Hepatic stellate cell (primary cell): ENCODE measurements at regions not wholly inside any gene's neighbourhood (a gene's known extent, or its start where the extent isn't known, plus 50 kb on each side); places are given as distances from the start of the nearest gene placed in this dataset.

Experiments used
- DNase-seq: peaks from one replicate; pipeline ENCODE4 v3.0.0; 2011; ENCODE audit warnings: low spot score

DNA sequence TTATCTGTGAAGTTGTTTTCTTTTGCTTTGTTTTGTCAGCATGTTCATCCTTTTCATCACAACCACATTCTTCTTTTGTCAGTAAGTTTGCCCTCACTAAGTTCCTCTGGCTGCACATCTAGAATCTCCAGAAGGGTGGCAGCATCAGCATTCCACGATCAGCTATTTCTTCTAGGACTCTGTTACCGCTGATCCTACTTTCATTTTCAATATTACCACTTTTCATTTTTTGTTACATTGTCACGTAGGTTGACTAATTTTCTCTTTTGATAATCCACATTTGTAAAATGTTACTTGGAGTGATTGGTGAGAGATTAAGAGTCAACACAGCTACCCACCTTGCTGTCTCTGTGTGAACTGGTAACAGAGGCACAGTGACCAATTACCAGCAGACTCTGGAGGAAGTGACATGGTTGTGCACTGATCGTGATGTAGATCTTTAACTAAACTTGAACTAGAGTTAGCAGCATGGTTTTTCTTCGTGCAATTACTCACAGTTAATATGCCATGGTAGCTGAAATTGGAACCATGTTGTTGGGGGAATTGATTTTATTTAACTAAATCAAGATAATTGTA is 307.9 kb upstream of the SLC35B3 start:
- DNase-seq: no peak

DNA sequence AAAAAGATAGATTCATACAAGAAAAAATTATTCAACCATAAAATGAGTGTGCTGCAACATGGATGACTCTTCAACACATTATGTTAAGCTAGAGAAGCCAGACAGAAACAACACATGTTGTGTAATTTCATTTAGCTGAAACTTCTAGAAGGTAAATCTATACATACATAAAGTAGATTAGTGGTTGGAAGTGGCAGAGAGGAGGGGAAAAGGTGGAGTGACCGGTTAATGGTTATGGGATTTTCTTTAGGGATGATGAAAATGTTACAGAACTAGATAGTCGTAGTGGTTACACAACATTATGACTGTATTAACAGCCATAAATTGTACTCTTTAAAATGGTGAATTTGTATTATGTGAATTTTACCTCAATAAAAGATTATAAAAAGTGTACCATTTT is 304.1 kb upstream of the SLC35B3 start:
- DNase-seq: no peak

DNA sequence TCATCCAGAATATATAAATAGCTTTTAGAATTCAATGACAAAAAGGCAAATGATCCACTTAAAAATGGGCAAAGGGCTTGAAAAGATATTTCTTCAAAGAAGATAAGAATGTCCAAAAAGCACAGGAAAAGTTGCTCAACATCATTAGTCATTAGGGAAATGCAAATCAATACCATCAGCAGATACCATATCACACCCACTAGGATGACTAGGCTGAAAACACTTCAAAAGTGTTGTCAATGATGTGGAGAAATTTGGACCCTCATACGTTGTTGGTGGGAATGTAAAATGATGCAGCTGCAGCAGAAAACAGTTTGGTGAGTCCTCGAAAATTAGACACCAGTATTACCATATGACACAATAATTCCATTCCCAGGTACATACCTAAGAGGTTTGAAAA is 303.6 kb upstream of the SLC35B3 start:
- no peak for DNase-seq

DNA sequence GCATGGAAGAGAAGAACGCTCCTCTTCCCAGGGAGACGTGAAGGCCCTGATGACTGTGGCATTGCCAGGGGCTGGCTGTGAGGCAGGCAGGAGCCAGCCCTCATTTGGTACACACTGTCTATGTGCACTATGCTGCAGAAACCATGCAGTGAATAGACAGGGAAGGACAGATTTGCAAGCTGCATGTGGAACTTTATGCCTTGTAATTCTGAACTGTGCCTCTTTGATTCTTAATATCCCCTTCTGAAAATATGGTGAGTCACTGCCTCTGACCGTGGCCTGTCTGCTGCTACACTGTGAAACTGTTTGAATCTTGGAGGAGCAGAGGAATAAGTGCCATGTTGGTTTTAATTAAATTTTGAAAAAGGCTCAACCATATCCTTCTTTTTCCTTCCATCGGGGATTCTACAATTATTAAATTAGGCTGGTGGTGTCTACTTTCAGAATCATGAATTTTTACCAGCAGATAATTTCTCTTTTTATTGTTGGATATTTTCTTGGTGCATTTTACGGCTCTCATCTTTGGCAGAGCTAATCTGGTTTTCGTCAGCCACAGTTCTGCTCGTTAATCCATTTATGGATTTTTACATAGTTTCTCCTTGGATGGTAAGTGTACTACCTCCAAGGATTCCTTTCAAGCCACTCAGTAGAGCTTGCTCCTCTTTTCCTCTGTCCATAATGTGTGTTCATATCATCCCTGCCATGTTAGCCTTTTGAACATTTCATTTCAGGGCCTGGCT is 301.0 kb upstream of the SLC35B3 start:
- no peak for DNase-seq

DNA sequence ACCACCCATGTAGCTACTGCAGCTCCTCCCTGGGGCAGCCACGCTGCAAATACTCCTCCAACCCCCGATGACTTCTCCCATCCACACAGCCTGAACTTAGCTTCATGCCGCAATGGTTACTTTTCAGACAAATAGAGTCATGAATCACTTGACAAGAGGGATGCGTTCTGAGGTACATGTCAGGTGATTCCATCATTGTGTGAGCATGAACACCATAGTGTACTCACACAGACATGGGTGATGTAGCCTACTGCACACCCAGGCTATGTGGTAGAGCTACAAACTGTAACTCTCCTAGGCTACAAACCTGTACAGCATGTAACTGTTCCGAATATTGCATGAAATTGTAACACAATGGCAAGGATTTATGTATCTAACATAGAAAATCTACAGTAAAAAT is 298.5 kb upstream of the SLC35B3 start:
- no peak for DNase-seq

DNA sequence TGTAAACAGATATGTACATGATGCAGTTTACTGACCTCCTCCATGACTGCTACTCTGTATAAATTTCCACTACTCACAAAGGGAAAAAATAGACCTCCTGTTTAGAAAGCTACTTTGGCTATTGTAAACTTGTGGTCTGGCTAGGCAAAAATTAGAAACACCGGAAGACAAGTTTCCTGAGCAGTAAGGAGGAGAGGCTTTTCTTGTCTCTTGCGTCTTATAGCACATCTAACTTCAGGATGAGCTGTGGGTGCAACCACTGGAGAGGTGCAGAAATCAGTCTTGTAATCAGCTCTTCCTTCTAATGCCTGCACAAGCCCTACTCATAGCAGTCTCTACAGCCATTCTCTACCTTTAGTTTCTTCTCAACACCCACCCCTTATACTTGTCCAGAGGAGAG is 296.5 kb upstream of the SLC35B3 start:
- no peak for DNase-seq

DNA sequence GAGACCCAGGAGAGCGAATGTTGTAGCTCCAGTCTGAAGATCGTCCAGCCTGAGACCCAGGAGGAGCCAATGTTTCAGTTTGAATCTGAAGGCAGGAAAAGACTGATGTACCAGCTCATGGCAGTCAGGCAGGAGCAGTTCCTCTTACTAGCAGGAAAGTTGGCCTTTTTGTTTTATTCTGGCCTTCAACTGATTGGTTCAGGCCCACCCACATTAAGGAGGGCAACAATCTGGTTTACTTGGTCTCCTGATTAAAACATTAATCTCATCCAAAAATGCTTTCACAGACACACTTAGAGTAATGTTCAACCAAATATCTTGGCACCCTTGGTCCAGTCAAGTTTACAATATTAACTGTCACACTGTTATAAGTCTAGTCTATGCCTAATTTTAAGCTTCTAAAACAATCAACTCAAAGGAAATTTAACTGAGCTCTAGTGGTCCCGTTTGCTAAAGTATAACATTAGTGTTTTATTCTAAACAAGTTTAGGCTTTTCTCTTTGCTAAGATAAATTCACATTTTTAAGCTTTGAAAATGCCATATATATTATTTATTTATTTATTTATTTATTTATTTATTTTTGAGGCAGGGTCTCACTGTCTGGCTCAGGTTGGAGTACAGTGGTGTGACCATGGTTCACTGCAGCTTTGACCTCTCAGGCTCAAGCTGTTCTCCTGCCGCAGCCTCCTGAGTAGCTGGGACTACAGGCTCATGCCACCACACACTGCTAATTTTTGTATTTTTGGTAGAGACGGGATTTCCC is 275.5 kb upstream of the SLC35B3 start:
- DNase-seq: no peak

DNA sequence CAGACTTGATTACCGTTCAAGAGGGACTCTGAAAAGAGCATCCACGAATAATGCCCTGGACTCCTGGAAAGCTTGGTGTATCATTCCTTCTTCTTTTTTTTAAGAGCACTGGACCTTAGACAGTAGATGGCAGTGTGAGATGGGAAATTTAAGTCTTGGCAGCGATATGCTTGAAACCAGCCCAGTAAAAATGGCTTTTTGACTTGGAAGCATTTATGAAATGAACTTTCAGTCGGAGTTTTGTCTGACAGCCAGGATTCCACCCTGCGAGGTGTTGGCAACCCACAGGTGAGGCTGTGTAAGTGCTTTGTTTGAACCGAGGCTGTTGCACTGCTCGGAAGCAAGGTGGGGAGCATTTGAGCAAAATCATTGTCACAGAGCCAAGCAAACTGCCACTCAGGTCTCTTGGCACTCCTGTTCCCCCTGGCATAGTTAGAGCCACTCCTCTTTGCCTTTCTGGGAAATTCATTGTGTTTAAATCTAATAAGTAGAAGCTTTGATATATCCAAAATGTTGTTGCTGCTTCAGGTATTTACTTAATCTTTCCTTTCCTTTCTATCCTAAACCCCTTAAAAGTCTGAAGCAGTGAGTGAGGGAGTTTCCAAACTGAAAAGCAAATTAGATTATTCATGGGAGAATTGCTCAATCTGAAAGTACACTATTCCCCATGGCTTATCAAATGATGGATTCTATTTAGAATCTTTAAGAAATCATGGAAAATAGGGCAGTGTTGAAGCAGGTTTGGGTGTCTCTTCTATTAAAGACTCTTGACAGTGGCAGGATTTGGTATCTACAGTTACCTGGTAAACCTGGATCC is 272.8 kb upstream of the SLC35B3 start:
- no peak for DNase-seq

DNA sequence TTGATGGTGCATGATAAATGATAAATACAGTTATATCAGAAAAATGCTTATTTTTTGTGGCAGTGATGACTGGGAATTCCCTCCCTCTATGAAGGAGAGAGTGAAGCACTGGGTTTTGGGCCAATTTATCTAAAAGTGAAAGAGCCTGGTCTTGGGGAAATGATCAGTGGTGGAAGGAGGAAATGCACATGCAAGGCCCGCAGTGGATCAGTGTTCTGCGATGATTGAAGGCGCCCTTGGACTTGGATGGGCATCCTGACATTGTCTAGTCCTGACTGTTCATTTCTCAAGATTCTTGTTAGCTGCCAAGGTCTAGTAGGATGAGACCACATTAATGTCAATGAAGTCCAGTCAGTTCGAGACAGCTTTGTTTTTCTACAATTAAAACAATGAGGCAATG is 272.0 kb upstream of the SLC35B3 start:
- no peak for DNase-seq

DNA sequence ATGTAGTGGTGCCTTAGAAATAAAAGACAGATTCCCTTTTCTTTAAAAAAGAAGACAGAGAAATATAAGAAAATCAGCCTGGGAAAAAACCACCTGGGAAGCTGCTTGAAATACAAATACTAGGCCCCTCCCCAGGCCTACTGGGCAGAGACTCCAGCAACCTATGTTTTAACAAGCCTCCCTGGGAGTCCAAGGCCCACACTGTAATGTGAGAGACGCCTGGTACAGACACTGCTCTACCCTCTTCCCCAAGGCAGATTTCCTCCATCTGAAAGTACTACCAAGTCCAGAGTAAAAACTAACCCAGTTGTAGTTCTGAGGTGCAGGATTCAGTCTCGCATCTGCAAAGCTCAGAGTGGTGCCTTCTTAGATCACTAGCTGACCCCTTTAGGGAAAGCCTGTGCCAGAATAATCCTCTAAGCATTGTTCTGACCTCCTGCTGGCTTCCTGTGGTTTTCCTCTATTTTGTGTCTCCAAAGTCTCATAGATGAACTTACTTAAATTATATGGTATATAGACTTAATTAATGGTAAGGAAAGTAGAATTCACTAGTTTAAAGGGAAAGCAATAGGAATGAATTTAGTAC is 270.2 kb upstream of the SLC35B3 start:
- DNase-seq: no peak

DNA sequence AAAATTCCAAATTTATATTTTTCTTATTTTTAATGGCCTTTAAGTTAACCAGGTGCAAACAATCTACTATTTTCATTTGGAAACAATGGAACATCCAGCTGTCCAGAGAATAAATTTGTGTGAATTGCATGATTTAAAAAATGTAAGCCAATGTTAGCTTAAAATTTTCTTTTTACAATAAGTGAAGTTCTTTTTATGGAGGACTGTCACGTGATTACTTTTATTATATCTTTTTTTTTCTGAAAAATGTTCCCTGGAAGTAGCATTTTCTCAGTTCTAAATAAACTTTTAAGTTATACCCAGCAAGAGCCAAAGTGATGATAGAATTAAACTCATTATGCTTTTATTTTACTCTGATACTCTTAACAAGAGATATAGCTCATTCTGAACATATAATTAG is 267.7 kb upstream of the SLC35B3 start:
- no peak for DNase-seq

DNA sequence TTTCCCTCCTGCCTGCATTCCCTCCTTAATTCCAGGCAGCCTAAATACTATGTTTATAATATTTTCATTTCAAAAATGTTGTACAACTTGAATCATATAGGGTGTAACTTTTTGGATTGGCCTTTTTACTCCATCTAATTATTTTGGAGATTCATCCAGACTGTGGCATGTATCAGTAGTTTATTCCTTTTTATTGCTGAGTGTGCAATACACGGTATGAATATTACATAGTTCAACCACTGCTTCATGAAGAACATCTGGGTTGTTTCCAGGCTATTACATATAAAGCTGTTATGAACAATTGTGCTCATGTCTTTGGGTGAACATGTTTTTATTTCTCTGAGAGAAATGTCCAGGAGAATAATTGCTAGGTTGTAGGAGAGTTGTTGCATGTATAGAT is 253.5 kb upstream of the SLC35B3 start:
- no peak for DNase-seq

DNA sequence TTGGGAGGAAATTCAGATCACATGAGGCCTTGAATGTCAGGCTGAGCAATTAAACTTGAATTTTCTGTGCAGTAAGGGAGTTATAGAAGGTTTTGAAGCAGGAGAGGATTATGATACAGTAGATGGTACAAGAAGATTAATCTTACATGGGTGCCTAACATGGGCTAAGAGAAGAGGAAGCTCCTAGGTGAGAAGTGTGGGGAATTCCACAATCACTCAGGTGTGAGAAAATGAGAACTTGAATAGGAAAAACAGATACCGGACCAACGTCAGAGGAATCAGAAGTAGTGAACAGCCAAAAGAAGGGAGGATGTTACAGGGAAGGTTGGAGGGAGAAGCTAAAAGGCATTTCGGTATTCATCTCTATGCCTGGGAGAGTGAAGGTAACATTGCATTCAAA is 250.7 kb upstream of the SLC35B3 start:
- DNase-seq: no peak

DNA sequence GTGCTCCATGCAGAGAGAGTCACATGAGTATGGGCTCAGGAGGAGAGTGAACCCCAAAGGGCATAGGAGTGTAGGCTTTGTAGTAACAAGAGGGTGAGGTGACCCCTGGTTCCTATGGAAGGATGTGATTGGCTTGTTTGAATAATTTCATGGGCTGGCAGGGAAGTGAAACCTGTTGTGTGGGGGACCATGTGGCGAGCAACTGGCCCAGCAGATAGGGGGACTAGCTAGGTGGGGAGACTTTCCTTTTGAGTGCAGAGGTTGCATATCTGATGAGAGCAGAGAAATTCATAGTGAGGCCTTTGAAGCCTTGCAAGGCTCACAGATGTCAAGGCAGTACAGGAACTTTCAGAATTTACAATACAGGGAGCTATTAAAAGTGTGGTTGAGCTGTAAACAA is 247.9 kb upstream of the SLC35B3 start:
- no peak for DNase-seq

DNA sequence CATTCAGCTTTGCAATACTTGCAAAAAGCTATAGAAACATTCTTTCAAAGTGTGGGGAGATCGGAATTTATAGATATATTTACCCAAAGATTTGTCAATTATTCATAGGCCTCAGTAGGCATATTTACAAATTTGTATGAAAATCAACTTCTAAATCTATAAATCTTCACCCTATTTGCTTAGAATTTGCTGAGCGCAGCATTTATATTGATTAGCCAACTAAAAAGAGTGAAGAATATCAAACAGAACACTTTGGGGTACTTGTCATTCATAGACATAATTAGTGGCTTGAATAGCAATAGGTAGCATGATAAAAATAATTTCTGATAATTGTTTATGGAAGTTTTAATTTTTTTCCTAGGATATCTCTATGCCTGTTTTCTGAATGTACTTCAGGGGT is 244.5 kb upstream of the SLC35B3 start:
- DNase-seq: no peak

DNA sequence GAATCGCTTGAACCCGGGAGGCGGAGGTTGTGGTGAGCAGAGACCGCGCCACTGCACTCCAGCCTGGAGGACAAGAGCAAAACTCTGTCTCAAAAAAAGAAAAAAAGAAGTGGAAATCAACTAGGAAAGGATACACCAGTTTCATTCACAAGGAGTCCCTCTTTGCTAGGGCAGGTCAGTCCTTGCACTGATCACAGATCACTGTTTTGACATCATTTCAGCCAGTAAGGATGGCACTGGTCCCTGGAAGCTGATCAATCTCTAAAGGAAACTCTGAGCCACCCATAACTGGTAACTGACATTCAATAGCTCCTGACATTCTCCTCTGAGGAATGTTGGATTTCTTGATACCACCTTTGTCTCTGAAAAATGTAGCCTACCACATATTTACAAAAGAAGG is 243.1 kb upstream of the SLC35B3 start:
- no peak for DNase-seq

DNA sequence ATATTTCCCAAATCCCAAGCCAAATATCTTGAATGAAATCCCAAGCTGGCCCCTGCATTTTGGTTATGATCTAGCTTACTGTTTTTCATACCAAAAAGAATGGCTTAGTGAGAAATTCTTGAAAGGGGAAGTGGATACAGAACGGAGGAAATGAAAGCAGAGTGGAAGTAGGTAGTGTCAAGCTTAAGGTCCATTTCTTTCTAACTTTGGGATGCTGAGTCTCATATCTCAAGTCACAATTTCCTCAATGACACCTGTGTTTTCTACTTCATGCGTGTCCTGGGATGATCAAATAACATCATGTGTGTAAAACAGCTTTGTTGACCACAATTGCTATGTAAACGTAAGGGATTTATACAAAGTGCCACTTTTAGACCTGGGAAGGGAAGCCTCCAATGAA is 238.8 kb upstream of the SLC35B3 start:
- no peak for DNase-seq

DNA sequence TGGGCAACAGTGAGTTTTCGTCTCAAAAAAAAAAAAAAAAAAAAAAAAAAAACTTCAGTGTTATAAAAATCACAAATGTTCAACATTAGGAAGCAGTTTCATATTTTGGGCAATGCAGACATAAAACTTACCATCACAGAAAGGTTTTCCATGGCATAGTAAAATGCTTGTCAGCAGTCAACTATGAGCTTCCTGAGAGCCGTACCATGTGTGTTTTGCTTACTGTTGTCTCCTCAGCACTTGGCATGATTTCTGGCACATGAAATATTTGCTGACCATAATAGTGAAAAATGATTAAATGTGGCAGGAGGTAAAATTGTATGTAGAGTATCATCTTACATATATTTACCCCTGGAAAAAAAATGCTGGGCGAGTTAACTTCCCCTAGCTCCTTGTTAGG is 237.5 kb upstream of the SLC35B3 start:
- DNase-seq: no peak

DNA sequence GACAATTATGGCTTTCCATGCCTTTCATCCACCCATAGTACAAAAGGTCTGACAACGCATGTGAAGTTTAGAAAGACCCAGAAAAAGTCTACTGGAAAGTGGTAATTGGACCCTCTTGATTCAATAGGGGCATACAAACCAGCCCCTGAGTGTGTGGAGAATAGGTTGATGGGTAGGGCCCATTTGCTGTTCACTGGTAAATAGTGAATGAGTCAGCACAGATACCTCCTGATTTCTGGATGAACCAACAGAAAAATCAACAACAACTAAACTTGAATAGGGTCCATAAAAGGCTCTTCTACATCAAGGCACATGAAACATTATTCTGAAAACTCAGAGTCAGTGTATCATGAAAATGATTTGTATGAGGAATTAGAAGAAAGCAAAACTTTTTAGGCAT is 235.4 kb upstream of the SLC35B3 start:
- no peak for DNase-seq

DNA sequence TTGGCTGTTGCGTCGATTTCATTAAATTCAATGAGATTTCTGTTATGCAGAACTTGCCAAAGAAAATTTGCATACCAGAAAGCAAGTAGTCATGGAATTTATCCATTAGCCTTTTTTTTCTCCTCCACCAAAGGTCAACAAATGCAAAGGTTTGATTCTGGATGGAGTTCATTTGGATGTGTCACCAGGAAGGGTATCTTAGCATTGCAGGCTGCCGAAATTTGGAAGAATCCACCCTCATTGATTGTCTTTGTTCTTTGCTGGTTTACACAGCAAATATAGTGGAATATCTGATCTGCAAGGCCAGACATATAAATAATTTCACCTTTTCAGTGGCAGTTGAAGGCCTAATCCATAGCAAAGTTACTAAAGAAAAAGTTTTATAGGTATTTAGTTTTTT is 229.4 kb upstream of the SLC35B3 start:
- DNase-seq: no peak

DNA sequence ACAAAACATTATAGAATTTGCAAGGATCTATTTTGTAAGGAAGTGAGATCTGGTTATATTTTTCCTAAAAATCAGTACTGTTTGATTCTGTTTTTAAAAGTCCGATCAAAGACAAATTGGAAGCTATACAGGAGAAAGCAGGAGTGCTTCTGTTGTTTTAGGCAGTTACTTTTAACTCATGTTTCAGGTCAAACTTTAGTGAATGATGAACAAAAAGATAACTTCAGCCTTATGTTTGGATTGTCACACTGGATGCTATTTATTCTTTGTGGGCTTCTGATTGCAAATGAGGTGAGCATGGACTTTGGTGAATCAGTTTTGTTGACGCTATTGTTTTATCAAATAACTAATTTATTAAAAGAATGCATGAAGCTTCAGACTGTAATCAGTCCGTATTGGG is 228.7 kb upstream of the SLC35B3 start:
- DNase-seq: no peak
